A549 (cell line): ENCODE measurements at regions not wholly inside any gene's neighbourhood (a gene's known extent, or its start where the extent isn't known, plus 50 kb on each side); places are given as distances from the start of the nearest gene placed in this dataset.

ENCODE experiments used
- ATAC-seq, 2 experiments: fragments of 200-7000 bp in 1 of 2; fragments of >200 bp in 1 of 2; cut with Nextera tagmentation in 1 of 2; cut with Tn5 transposase in 1 of 2; 3 replicates each; pipeline versions ENCODE4 v1.8.0 to v1.9.1; 2018 to 2020; ENCODE audit warnings: mild to moderate bottlenecking in 1 of 2, moderate library complexity in 1 of 2
- CTCF ChIA-PET: fragments of 300-600 bp; sonication (Branson Sonifier 250); formaldehyde crosslinking; extraction: SDS; loops from one replicate; lab custom pipeline; 2021; ENCODE audit warnings: antibody characterized with exemption, inconsistent platforms; lab: Yijun Ruan, JAX
- POLR2A ChIA-PET: fragments of 350-600 bp; formaldehyde crosslinking; extraction: SDS; loops from one replicate; lab custom pipeline; 2021; ENCODE audit warnings: antibody characterized with exemption, inconsistent platforms; lab: Yijun Ruan, JAX
- DNase-seq, 2 experiments: peaks; one replicate each; pipeline versions ENCODE4 v3.0.0 to v3.0.0-alpha.2; 2011 to 2016; ENCODE audit warnings: low read depth in 1 of 2, low spot score in 1 of 2
- FAIRE-seq: peaks from 2 replicates; lab custom pipeline; 2011; peaks lifted over from hg19 to GRCh38; lab: Jason Lieb, UNC
- H3K27ac ChIP-seq, 2 experiments: fragments of >200 bp; sonication (Bioruptor Twin); formaldehyde crosslinking; 3 replicates each; pipeline ENCODE4 v1.5.1; 2016 to 2017
- H3K4me1 ChIP-seq: fragments of >200 bp; sonication (Bioruptor Twin); formaldehyde crosslinking; 3 replicates; pipeline ENCODE4 v1.6.1; 2016
- H3K4me2 ChIP-seq: fragments of >200 bp; sonication (Bioruptor Twin); formaldehyde crosslinking; 3 replicates; pipeline ENCODE4 v1.6.1; 2016
- H3K4me3 ChIP-seq: fragments of >200 bp; sonication (Bioruptor Twin); formaldehyde crosslinking; 3 replicates; pipeline ENCODE4 v1.5.1; 2016
- H3K9me3 ChIP-seq: fragments of >200 bp; sonication (Bioruptor Twin); formaldehyde crosslinking; 3 replicates; pipeline ENCODE4 v1.6.1; 2016
- CBX2 ChIP-seq: fragments of 200-600 bp; sonication (generic); IDR thresholded peaks from 2 replicates; pipeline ENCODE4 v1.6.1; 2016; ENCODE audit warnings: low read depth, mild to moderate bottlenecking, borderline replicate concordance
- CBX8 ChIP-seq: fragments of 200-600 bp; sonication (generic); IDR thresholded peaks from 2 replicates; pipeline ENCODE4 v1.6.1; 2016
- CEBPB ChIP-seq, 2 experiments: fragments of >200 bp in 1 of 2; sonication (Bioruptor Twin) in 1 of 2; formaldehyde crosslinking in 1 of 2; IDR thresholded peaks; 2 replicates each; pipeline ENCODE4 v1.6.1; 2012 to 2016
- CHD4 ChIP-seq: fragments of 200-600 bp; sonication (generic); IDR thresholded peaks from 2 replicates; pipeline ENCODE4 v1.6.1; 2016; ENCODE audit warnings: antibody characterized with exemption, mild to moderate bottlenecking, borderline replicate concordance
- CTCF ChIP-seq: fragments of >200 bp; sonication (Bioruptor Twin); formaldehyde crosslinking; IDR thresholded peaks from 3 replicates; pipeline ENCODE4 v1.5.1; 2016
- EP300 ChIP-seq, 2 experiments: fragments of >200 bp; sonication (Bioruptor Twin); formaldehyde crosslinking; IDR thresholded peaks; 2 replicates in 1 of 2; 3 replicates in 1 of 2; pipeline ENCODE4 v1.6.1; 2016 to 2017
- HDAC2 ChIP-seq: fragments of 200-600 bp; sonication (generic); IDR thresholded peaks from 2 replicates; pipeline ENCODE4 v1.6.1; 2016
- HMGXB4 ChIP-seq: fragments of 250-450 bp; sonication (Bioruptor Pico); IDR thresholded peaks from 2 replicates; pipeline ENCODE4 v1.5.0; 2021; ENCODE audit warnings: mild to moderate bottlenecking, moderate library complexity, borderline replicate concordance
- HOXB13 ChIP-seq: fragments of 250-450 bp; sonication (Bioruptor Pico); IDR thresholded peaks from 2 replicates; pipeline ENCODE4 v1.5.0; 2020; ENCODE audit warnings: low read depth, mild to moderate bottlenecking, moderate library complexity
- HOXB5 ChIP-seq: fragments of 250-450 bp; sonication (Bioruptor Pico); IDR thresholded peaks from 2 replicates; pipeline ENCODE4 v1.5.0; 2020; ENCODE audit warnings: mild to moderate bottlenecking, moderate library complexity
- JUN ChIP-seq, 2 experiments: fragments of >200 bp; sonication (Bioruptor Twin); formaldehyde crosslinking; IDR thresholded peaks; 2 replicates in 1 of 2; 3 replicates in 1 of 2; pipeline ENCODE4 v1.6.1; 2016 to 2017
- KDM1A ChIP-seq: fragments of 200-600 bp; sonication (generic); IDR thresholded peaks from 2 replicates; pipeline ENCODE4 v1.6.1; 2016; ENCODE audit warnings: low read depth, mild to moderate bottlenecking
- MAX ChIP-seq: IDR thresholded peaks from 2 replicates; pipeline ENCODE4 v1.6.1; 2012
- MAZ ChIP-seq: fragments of 150-350 bp; IDR thresholded peaks from 2 replicates; pipeline ENCODE4 v1.6.1; 2014; ENCODE audit warnings: antibody characterized with exemption, low read depth, low read length, borderline replicate concordance
- MYC ChIP-seq: IDR thresholded peaks from 2 replicates; pipeline ENCODE4 v1.6.1; 2012; ENCODE audit warnings: mild to moderate bottlenecking, inconsistent platforms, low read length, improper control_type of control experiment, borderline replicate concordance
- NFE2L2 ChIP-seq: fragments of 150-350 bp; conservative IDR thresholded peaks from 2 replicates; pipeline ENCODE4 v1.6.1; 2014; ENCODE audit warnings: low read length
- NPAS2 ChIP-seq: fragments of 250-450 bp; sonication (Bioruptor Pico); IDR thresholded peaks from 2 replicates; pipeline ENCODE4 v1.8.0; 2022; ENCODE audit warnings: mild to moderate bottlenecking, moderate library complexity, borderline replicate concordance
- NR3C1 ChIP-seq: fragments of >200 bp; sonication (Bioruptor Twin); formaldehyde crosslinking; IDR thresholded peaks from 3 replicates; pipeline ENCODE4 v1.6.1; 2017
- RAD21 ChIP-seq, 2 experiments: fragments of >200 bp in 1 of 2; sonication (Bioruptor Twin) in 1 of 2; formaldehyde crosslinking in 1 of 2; IDR thresholded peaks in 1 of 2; conservative IDR thresholded peaks in 1 of 2; 2 replicates in 1 of 2; 3 replicates in 1 of 2; pipeline ENCODE4 v1.6.1; 2012 to 2018; ENCODE audit warnings: inconsistent platforms in 1 of 2
- SMC3 ChIP-seq: fragments of >200 bp; sonication (Bioruptor Twin); formaldehyde crosslinking; IDR thresholded peaks from 3 replicates; pipeline ENCODE4 v1.6.1; 2018; ENCODE audit warnings: inconsistent platforms
- TP53 ChIP-seq: fragments of 250-450 bp; sonication (Bioruptor Pico); IDR thresholded peaks from 2 replicates; pipeline ENCODE4 v1.5.0; 2021; ENCODE audit warnings: mild to moderate bottlenecking, moderate library complexity
- ZC3H11A ChIP-seq: fragments of 450-650 bp; IDR thresholded peaks from 2 replicates; pipeline ENCODE4 v1.6.1; 2014; ENCODE audit warnings: antibody characterized with exemption, mild to moderate bottlenecking
- WGBS: methylation state at CpG from one replicate; pipeline ENCODE4 v1.1.6; 2017; ENCODE audit errors: missing lambda C conversion rate; 5-methylcytosine and 5-hydroxymethylcytosine counted together
- TF ChIP-seq, protein P1 (sequence below): fragments of >200 bp; sonication (Bioruptor Twin); formaldehyde crosslinking; IDR thresholded peaks from 3 replicates; pipeline ENCODE4 v1.6.1; 2016
- TF ChIP-seq, protein P2 (sequence below): fragments of 250-450 bp; sonication (Bioruptor Pico); IDR thresholded peaks from 2 replicates; pipeline ENCODE4 v1.5.0; 2020; ENCODE audit warnings: low read depth, mild to moderate bottlenecking, moderate library complexity

DNA sequence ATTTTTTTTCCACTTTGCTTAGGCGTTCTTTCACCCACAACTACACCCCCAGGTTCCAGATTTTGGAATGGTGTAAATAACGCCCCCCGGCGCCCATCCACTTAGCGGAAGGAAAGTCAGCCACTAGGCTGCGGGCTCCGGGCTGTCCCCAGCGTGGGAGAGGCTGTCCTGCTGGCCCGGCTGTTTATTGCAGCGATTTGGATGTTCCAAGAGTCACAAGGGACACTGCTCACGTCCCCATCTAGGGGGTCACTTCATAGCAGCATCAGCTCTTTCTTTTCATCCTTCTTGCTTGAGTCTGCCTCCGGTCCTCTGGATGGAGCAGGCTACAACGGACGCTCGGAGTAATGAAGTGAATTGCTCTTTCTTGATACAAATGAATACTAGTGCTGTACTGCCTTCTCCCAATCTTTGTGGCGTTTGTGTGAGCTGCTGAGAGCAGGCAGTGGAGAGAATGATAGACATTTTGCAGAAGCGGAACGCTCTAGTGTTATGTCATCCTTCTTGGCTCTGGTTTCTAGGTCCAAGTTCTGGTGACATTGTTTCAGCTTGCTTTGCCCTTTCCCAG, 50.7 kb upstream of the PAIP2B start:
- WGBS, result 26% methylated on average over 15 of the region's 18 CpGs
- ChIA-PET POLR2A (interaction anchor here (2.1 to 2.3 kb wide), 2 partner anchors 50 to 54 kb away, joined by 7 to 9 read pairs; partner anchors contain the start of genes PAIP2B and ZNF638), CTCF (interaction anchor here (0.7 to 2.5 kb wide), 12 partner anchors 8 to 1070 kb away, joined by 3 to 13 read pairs (median 5); partner anchors contain the start of gene PAIP2B)
- peaks cover 12% of the 10 kb centered on the region for H3K9me3 ChIP-seq
- no peak for FAIRE-seq
- H3K4me2 ChIP-seq, result peak overlapping the region; percentile 88
- TF ChIP-seq ZC3H11A, result no peak
- TF ChIP-seq CTCF, result peak; percentile 37; the same call in 2 of the 3 replicates
- no peak for TF ChIP-seq EP300 (IDR thresholded peaks at IDR 0.05)
- TF ChIP-seq NFE2L2, result no peak
- 0 out of 5 replicates have a peak, but pooled peaks of 1 of the 2 experiments have one; percentile 3 for TF ChIP-seq RAD21 (conservative IDR thresholded peaks at IDR 0.05 in 1 of 2, IDR thresholded peaks at IDR 0.05 in 1 of 2)
- no peak for TF ChIP-seq HOXB5
- TF ChIP-seq HMGXB4 (CRISPR knock-in tag), result no peak
- no peak for TF ChIP-seq HDAC2
- TF ChIP-seq, protein P1, sequence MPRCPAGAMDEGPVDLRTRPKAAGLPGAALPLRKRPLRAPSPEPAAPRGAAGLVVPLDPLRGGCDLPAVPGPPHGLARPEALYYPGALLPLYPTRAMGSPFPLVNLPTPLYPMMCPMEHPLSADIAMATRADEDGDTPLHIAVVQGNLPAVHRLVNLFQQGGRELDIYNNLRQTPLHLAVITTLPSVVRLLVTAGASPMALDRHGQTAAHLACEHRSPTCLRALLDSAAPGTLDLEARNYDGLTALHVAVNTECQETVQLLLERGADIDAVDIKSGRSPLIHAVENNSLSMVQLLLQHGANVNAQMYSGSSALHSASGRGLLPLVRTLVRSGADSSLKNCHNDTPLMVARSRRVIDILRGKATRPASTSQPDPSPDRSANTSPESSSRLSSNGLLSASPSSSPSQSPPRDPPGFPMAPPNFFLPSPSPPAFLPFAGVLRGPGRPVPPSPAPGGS, result no peak
- no peak for TF ChIP-seq NPAS2 (CRISPR knock-in tag)
- no peak for TF ChIP-seq JUN (IDR thresholded peaks at IDR 0.05)
- no peak for TF ChIP-seq MYC
- no peak for TF ChIP-seq MAZ
- no peak for TF ChIP-seq NR3C1
- TF ChIP-seq TP53 (CRISPR knock-in tag), result no peak
- no peak for TF ChIP-seq HOXB13 (CRISPR knock-in tag)
- TF ChIP-seq CEBPB (IDR thresholded peaks at IDR 0.05), result no peak
- TF ChIP-seq, protein P2, sequence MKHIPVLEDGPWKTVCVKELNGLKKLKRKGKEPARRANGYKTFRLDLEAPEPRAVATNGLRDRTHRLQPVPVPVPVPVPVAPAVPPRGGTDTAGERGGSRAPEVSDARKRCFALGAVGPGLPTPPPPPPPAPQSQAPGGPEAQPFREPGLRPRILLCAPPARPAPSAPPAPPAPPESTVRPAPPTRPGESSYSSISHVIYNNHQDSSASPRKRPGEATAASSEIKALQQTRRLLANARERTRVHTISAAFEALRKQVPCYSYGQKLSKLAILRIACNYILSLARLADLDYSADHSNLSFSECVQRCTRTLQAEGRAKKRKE, result no peak
- no peak for TF ChIP-seq CHD4
- no peak for TF ChIP-seq KDM1A
- TF ChIP-seq MAX, result no peak
- TF ChIP-seq CBX2, result no peak
- no peak for TF ChIP-seq CBX8
- TF ChIP-seq SMC3, result peak; percentile 22; the same call in 1 of the 3 replicates
- peak; percentile 71 to 79 for ATAC-seq
- H3K4me3 ChIP-seq, result peak overlapping the region; percentile 50
- DNase-seq, result peak; percentile 62 to 75
- H3K4me1 ChIP-seq, result peaks cover 5% of the 10 kb centered on the region; the same call in 1 of the 3 replicates
- H3K27ac ChIP-seq, result peak overlapping the region in 1 of 2 experiments; percentile 83; a peak in 3 of 6 replicates
